ENCODE measurements at regions not wholly inside any gene's neighbourhood (a gene's known extent, or its start where the extent isn't known, plus 50 kb on each side); places are given as distances from the start of the nearest gene placed in this dataset.

DNA sequence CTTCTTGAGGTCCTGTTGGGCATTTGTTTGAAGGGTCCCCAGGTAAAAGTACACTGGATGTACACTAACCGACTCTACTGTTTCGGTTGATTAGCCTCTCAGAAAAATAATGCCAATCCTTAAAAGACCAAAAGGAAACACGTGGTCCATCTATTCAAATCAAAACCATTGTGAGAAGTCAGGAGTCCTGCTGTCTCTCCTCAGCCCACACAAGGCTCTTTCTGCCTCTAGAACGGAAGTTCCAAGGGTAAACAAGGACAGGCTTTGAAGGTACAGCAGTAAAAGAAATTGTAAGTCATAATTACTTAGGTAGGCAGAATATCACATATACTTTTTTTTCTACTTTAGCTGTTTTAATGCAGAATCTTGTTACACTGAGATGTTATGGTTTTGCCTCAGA, 71.7 kb upstream of the TPK1 start:
- no peak overlapping the region for H2AFZ ChIP-seq (ENCODE audit: insufficient read depth, low read depth, low read length, poor library complexity, severe bottlenecking)
- no peak overlapping the region for H3K4me3 ChIP-seq (ENCODE audit: control extremely low read depth in 1 of 5, extremely low read depth in 1 of 5, insufficient read depth in 1 of 5, low read depth in 2 of 5, low read length in 4 of 5)
- H3K27ac ChIP-seq (ENCODE audit: low read length in 2 of 2): no peak overlapping the region
- Mint-ChIP-seq H3K4me1 (peaks cover 22% of the 10 kb centered on the region), H3K27ac (no peak overlapping the region), H3K9me3 (ENCODE audit: insufficient read depth) (no peaks in the 10 kb centered on the region), H3K4me3 (peak overlapping the region; percentile 33), H3K27me3 (peaks cover 14% of the 10 kb centered on the region)
- WGBS (ENCODE audit: insufficient coverage): 20% methylated on average over 2 of the region's 4 CpGs
- intact Hi-C loops (cut with micrococcal nuclease): no loop called here
- H3K79me2 ChIP-seq (ENCODE audit: control insufficient read depth, insufficient read depth, low read length): no peaks in the 10 kb centered on the region
- ChIA-PET POLR2A (no interaction called here), CTCF (no interaction called here)
- H3K36me3 ChIP-seq (replicated peaks in 1 of 2; ENCODE audit: control extremely low read depth in 1 of 2, control insufficient read depth in 1 of 2, extremely low read depth in 1 of 2, insufficient read depth in 2 of 2, low read length in 1 of 2): no peaks in the 10 kb centered on the region
- H3K4me1 ChIP-seq (ENCODE audit: control insufficient read depth in 2 of 2, insufficient read depth in 2 of 2, low read length in 2 of 2): peaks cover 16 to 21% of the 10 kb centered on the region in 2 donors
- no peaks in the 10 kb centered on the region for H3K9me3 ChIP-seq (ENCODE audit: control extremely low read depth in 1 of 3, control insufficient read depth in 2 of 3, insufficient read depth in 1 of 3, low read length in 2 of 3)
- no peak overlapping the region for H3K9ac ChIP-seq (ENCODE audit: low read length)
- no peak for DNase-seq
- peaks cover 0 to 8% (median 0%) of the 10 kb centered on the region in 4 experiments for H3K27me3 ChIP-seq (replicated peaks in 1 of 4; ENCODE audit: control extremely low read depth in 1 of 4, control insufficient read depth in 3 of 4, insufficient read depth in 4 of 4, low read length in 3 of 4)
- peak overlapping the region; percentile 38 for H3K4me2 ChIP-seq (replicated peaks; ENCODE audit: low read depth, low read length, poor library complexity, severe bottlenecking)
- TF ChIP-seq, protein P1, sequence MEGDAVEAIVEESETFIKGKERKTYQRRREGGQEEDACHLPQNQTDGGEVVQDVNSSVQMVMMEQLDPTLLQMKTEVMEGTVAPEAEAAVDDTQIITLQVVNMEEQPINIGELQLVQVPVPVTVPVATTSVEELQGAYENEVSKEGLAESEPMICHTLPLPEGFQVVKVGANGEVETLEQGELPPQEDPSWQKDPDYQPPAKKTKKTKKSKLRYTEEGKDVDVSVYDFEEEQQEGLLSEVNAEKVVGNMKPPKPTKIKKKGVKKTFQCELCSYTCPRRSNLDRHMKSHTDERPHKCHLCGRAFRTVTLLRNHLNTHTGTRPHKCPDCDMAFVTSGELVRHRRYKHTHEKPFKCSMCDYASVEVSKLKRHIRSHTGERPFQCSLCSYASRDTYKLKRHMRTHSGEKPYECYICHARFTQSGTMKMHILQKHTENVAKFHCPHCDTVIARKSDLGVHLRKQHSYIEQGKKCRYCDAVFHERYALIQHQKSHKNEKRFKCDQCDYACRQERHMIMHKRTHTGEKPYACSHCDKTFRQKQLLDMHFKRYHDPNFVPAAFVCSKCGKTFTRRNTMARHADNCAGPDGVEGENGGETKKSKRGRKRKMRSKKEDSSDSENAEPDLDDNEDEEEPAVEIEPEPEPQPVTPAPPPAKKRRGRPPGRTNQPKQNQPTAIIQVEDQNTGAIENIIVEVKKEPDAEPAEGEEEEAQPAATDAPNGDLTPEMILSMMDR (IDR thresholded peaks at IDR 0.05): no peak
- no peak for TF ChIP-seq EZH2 (IDR thresholded peaks at IDR 0.05; ENCODE audit: borderline replicate concordance, insufficient read depth, low read depth, low read length, poor library complexity, severe bottlenecking)
- ATAC-seq (ENCODE audit: low read depth): no peak
- no peaks in the 10 kb centered on the region for H4K20me1 ChIP-seq (ENCODE audit: control insufficient read depth, insufficient read depth, low read length, poor library complexity, severe bottlenecking)

GRCh38 chr7:144903201-144903600, 67.3 kb upstream of the TPK1 start:
- H3K27me3 Mint-ChIP-seq: peaks cover 14% of the 10 kb centered on the region
- no peak for TF ChIP-seq EZH2 (IDR thresholded peaks at IDR 0.05; ENCODE audit: borderline replicate concordance, insufficient read depth, low read depth, low read length, poor library complexity, severe bottlenecking)
- TF ChIP-seq, protein P1 (IDR thresholded peaks at IDR 0.05): no peak
- peaks cover 9% of the 10 kb centered on the region for H3K4me1 Mint-ChIP-seq
- WGBS (ENCODE audit: insufficient coverage): no CpG with 5 or more reads among the region's 3 CpGs
- peaks cover 8 to 10% of the 10 kb centered on the region in 2 donors for H3K4me1 ChIP-seq (ENCODE audit: control insufficient read depth in 2 of 2, insufficient read depth in 2 of 2, low read length in 2 of 2)
- H3K4me3 ChIP-seq (ENCODE audit: control extremely low read depth in 1 of 5, extremely low read depth in 1 of 5, insufficient read depth in 1 of 5, low read depth in 2 of 5, low read length in 4 of 5): no peak overlapping the region
- H4K20me1 ChIP-seq (ENCODE audit: control insufficient read depth, insufficient read depth, low read length, poor library complexity, severe bottlenecking): no peaks in the 10 kb centered on the region
- no peaks in the 10 kb centered on the region for H3K9me3 ChIP-seq (ENCODE audit: control extremely low read depth in 1 of 3, control insufficient read depth in 2 of 3, insufficient read depth in 1 of 3, low read length in 2 of 3)
- CTCF ChIA-PET: no interaction called here
- intact Hi-C loops (cut with micrococcal nuclease): no loop called here
- ATAC-seq (ENCODE audit: low read depth) (no peak), DNase-seq (no peak)
- H2AFZ ChIP-seq (ENCODE audit: insufficient read depth, low read depth, low read length, poor library complexity, severe bottlenecking): no peak overlapping the region
- no peak overlapping the region for H3K27ac Mint-ChIP-seq
- H3K27me3 ChIP-seq (replicated peaks in 1 of 4; ENCODE audit: control extremely low read depth in 1 of 4, control insufficient read depth in 3 of 4, insufficient read depth in 4 of 4, low read length in 3 of 4): peaks cover 0 to 3% (median 0%) of the 10 kb centered on the region in 4 experiments
- peaks cover 3% of the 10 kb centered on the region for H3K9me3 Mint-ChIP-seq (ENCODE audit: insufficient read depth)
- no peaks in the 10 kb centered on the region for H3K79me2 ChIP-seq (ENCODE audit: control insufficient read depth, insufficient read depth, low read length)
- no peak overlapping the region for H3K4me3 Mint-ChIP-seq
- H3K9ac ChIP-seq (ENCODE audit: low read length): no peak overlapping the region
- POLR2A ChIA-PET: no interaction called here
- no peaks in the 10 kb centered on the region for H3K36me3 ChIP-seq (replicated peaks in 1 of 2; ENCODE audit: control extremely low read depth in 1 of 2, control insufficient read depth in 1 of 2, extremely low read depth in 1 of 2, insufficient read depth in 2 of 2, low read length in 1 of 2)
- H3K27ac ChIP-seq (ENCODE audit: low read length in 2 of 2): no peak overlapping the region
- no peak overlapping the region for H3K4me2 ChIP-seq (replicated peaks; ENCODE audit: low read depth, low read length, poor library complexity, severe bottlenecking)
